ENCODE measurements at regions not wholly inside any gene's neighbourhood (a gene's known extent, or its start where the extent isn't known, plus 50 kb on each side); places are given as distances from the start of the nearest gene placed in this dataset.
"Not testable (repeated sequence)": the region's sequence is repeated elsewhere in the genome, so short reads cannot be mapped to it uniquely, and the experiment has no call there.

GRCh38 chr1:200317236-200317635 lies 92.6 kb downstream of the ZNF281 start:
- no peak for DNase-seq

- DNase-seq, result no peak
These were observed 93.6 kb downstream of the ZNF281 start for GRCh38 chr1:200316148-200316803.

GRCh38 chr1:200314085-200314750 lies 95.6 kb downstream of the ZNF281 start:
- no peak for DNase-seq

GRCh38 chr1:200311256-200311655 lies 98.6 kb downstream of the ZNF281 start:
- DNase-seq, result no peak

DNA sequence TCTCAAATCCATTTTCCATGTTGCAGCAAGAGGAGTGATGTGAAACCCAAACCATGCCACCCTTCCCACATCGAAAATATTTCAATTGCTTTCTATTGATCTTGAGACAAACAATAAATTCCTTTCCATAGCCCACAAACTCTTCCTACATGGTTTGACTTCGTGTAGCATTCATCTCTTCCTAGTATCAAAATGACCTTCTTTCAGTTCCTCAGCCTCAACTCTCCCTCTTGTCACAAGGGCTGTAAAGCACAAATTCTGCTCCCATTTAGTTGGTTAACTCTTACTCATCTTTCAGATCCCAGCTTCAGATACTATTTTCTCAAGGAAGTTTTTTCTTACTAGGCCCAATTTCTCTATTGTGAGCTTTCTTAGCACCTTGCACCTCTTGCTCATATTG lies 99.0 kb downstream of the ZNF281 start:
- no peak for DNase-seq

DNA sequence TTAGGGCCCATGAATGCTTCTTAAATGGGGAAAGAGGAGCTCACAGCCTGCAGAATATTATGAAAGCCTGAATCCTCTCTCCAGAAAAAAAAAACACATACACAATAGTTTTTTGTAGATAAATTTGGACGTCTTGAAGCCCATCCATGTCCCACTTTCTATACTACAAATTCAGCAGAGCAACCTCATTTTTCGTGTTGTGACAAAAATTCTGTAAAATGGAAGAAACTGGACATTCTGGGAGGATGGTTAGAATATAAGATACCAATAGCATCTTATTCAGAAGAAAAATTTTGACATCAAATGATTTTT lies 102.1 kb downstream of the ZNF281 start:
- no peak for DNase-seq

GRCh38 chr1:200306944-200307754 lies 102.7 kb downstream of the ZNF281 start:
- peak; percentile 15 to 63 for DNase-seq

GRCh38 chr1:200305806-200306205 lies 104.0 kb downstream of the ZNF281 start:
- DNase-seq, result no peak

GRCh38 chr1:200304171-200304570 lies 105.7 kb downstream of the ZNF281 start:
- no peak for DNase-seq

DNA sequence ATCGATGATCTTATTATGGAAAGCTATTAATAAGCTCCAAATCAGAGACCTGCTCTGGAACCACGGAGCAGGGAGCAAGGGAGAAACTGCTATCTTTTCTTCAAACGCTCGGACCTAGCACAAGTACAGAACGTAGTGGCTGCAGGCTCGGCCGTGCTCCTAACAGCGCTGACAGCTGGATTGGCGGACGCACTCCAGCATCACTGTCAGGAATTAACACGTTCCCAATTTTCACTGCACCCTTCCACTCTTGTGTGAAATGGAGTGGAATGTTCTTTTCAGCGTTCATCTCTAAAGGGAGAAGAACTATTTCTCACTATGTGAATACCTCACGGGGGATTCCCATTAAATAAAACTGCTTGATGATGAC lies 106.9 kb downstream of the ZNF281 start:
- no peak for DNase-seq

DNA sequence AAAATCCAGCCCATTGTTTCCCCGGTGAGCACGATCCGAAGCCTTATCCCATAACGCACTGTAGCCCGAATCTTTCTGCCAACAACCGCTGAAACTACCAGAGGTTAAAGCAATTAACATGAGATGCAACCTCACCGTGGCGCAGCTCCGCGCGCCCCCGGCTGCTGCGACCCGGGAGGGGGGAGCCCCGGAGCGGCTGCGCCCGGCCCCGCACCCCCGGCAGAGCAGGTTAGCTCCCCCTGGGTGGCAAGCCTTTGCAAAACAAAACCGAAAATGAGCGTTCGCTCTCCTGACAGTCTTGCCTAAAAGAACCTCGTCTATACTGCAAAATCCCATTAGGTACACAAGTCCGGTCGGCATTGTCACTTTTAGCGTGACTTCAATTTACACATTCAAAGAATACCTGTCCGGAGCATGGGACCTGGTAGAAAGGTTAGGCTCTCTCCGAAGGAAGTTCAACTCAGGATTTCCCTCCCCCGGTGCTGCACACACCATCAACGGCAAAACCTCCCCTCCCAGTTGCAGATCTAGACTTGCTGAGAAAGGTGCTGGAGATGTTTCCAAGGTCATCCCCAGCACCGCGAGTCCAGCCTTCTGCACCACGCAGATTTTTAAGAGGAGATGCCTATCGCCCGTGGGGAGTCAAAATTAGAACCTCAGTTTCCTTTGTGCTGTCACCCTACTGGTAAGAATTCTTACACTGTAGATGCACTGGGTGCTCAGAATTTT lies 107.5 kb downstream of the ZNF281 start:
- peak; percentile 55 to 71 for DNase-seq

- no peak for DNase-seq
These were observed 108.7 kb downstream of the ZNF281 start for GRCh38 chr1:200301152-200301551.

DNA sequence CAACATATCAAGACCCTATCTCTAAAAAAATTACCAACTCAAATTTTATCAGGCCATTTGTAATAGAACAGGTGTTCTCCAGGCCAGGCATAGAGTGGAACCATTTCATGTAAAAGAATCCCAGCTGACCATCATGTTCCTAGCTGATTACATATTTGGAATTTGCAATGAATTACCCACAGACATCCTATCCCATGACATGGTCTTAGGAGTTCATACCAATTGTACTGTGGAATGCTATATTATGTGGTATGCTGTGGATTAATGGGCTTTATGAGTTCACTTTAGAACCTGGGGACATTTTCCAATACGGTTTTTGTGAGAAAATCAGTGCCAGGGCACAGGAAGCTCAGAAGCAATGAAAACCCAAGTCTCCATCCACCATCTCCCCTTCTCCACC lies 110.3 kb downstream of the ZNF281 start:
- no peak for DNase-seq

GRCh38 chr1:200298242-200298641 lies 111.6 kb downstream of the ZNF281 start:
- DNase-seq, result no peak

DNA sequence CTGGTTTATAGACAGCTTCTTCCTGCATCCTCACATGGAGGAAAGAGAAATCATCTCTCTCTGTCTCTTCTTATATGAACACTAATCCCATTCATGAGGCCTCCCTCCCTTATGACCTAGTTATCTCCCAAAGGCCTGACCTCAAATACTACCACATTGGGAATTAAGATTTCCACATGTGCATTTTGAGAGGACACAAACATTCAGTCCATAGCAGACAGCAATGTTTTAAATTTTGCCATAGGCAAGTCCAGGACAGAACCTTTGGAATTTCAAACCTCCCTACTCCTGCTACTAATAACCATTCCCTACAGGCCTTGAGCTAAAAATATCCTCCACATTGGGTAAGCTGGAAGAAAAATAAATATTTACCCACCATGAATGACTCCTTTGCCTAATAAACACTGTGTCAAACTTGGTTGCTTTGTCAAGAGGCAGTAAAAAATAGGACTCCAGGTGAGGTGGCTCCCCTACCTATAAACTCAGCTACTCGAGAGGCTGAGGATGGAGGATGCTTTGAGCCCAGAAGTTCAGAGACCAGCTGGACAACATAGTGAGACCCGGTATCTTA lies 113.7 kb downstream of the ZNF281 start:
- no peak for DNase-seq

- no peak for DNase-seq
These were observed 115.6 kb downstream of the ZNF281 start for GRCh38 chr1:200294241-200294640.

GRCh38 chr1:200292699-200293098 lies 117.1 kb downstream of the ZNF281 start:
- no peak for DNase-seq

DNA sequence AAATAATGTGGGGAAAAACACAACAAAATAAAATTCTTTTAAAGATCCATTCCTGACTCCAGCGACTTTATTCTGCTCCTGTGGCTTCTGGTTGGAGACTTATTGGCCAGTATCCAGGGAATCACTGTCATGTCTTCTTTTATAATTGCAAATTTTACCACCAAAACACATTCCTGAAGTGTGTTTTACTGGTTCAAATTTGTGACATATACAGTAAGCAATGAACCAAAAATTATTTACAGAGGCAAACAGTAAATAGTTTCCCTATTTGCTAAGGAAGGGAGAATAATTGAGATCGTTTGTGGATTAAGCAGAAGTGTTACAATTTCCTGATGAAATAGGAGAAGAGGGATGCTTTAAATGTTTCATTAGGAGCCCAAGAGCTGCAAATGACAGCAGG lies 118.7 kb downstream of the ZNF281 start:
- no peak for DNase-seq

GRCh38 chr1:200290010-200290685 lies 119.7 kb downstream of the ZNF281 start:
- no peak for DNase-seq

DNA sequence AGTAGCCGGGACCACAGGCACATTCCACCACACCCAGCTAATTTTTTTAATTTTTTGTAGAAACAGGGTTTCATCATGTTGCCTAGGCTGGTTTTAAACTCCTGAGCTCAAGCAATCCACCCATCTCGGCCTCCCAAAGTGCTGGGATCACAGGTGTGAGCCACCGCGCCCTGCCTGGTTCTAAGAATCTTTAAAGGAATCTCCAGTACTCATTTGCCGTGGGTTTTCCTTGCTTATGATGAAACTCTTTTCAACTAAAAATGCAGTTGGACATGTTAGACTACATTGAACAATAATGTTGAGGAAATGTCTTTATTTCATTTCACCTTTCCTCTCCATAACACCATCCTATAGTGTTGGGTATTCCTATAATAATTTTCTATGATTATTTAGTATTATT lies 121.6 kb downstream of the ZNF281 start:
- no peak for DNase-seq

DNA sequence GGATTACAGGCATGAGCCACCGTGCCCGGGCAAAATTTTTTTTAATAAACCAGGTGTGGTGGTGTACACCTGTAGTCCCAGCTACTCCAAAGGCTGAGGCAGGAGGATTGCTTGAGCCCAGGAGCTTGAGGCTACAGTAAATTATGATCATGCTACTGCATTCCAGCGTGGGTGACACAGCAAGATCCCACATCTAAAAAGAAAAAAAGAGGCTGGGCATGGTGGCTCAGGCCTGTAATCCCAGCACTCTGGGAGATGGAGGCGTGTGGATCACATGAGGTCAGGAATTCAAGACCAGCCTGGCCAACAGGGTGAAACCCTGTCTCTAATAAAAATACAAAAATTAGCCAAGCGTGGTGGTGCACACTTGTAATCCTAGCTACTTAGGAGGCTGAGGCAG lies 125.6 kb downstream of the ZNF281 start:
- not testable (repeated sequence) for DNase-seq

GRCh38 chr1:200282497-200283122 lies 127.2 kb downstream of the ZNF281 start:
- DNase-seq, result no peak
